Panc1 (cell line): ENCODE measurements at regions not wholly inside any gene's neighbourhood (a gene's known extent, or its start where the extent isn't known, plus 50 kb on each side); places are given as distances from the start of the nearest gene placed in this dataset.
A peak's percentile ranks its signal among the peaks of the same experiment; 100 is the strongest.

ENCODE experiments used
- CTCF ChIP-seq: fragments of 450-650 bp; IDR thresholded peaks from 2 replicates; pipeline ENCODE4 v1.5.1; 2017; ENCODE audit warnings: mild to moderate bottlenecking
- POLR2AphosphoS5 ChIP-seq: IDR thresholded peaks from 2 replicates; pipeline ENCODE4 v1.6.1; 2012; ENCODE audit warnings: mild to moderate bottlenecking, low read depth, low read length, moderate library complexity
- SIN3A ChIP-seq: IDR thresholded peaks from 2 replicates; pipeline ENCODE4 v1.6.1; 2012; ENCODE audit warnings: low read depth, mild to moderate bottlenecking, low read length, moderate library complexity, borderline replicate concordance; ENCODE audit not compliant: insufficient read depth

DNA sequence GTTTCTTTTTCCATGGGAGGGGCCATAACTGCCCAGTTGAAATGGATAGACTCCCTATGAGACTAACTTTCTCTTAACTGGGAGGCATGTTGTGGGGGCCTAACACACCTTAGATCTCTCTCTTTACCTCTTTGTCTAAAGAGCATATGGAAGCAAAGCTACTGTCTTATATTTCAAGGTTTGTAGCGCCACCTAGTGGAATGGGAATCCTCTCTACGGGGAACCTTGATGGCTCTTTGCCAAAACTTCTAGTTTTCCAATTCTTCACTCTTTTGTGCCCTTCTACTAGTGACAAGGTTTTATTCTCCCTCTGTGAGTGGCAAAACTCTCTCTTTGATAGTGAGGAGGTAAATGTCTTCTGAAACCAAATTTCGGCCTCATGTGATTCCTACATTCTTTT, 1030.4 kb upstream of the CADM2 start:
- TF ChIP-seq CTCF (peak; percentile 18; the same call in 1 of the 2 replicates), POLR2AphosphoS5 (no peak), SIN3A (no peak)
